Suprapubic skin (tissue), 2 donors: ENCODE measurements at regions not wholly inside any gene's neighbourhood (a gene's known extent, or its start where the extent isn't known, plus 50 kb on each side); places are given as distances from the start of the nearest gene placed in this dataset.

Source experiments
- EP300 ChIP-seq: sonication (generic); formaldehyde crosslinking; IDR thresholded peaks from one replicate; pipeline ENCODE4 v1.6.1; 2017; ENCODE audit warnings: antibody characterized with exemption
- POLR2A ChIP-seq, 2 donors: fragments of 450-650 bp; IDR thresholded peaks; one replicate each; pipeline ENCODE4 v1.6.1; 2017; ENCODE audit warnings: antibody characterized with exemption in 2 of 2, mild to moderate bottlenecking in 2 of 2, moderate library complexity in 2 of 2

DNA sequence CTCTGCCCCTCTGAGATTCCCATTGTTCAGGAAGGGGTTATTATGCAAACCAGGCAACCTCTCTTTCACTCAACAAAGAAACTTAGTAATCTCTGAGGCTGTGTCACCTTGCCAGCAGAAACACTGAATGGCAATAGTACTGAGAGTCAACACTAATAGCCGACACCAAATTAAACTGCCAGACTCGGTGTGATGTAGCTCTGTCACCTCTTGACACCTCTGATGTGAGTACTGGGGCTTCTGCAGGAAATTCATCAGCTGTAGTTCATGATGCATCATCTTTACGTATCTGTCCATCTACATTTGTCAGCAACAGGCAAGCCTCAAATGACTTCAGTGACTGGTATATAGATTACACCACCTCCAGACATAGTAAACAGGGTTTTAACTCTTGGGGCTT lies 65.0 kb upstream of the ONECUT1 start:
- TF ChIP-seq POLR2A (IDR thresholded peaks at IDR 0.05) (no peak), EP300 (no peak)
